Liver (tissue), 8 donors: ENCODE measurements at regions not wholly inside any gene's neighbourhood (a gene's known extent, or its start where the extent isn't known, plus 50 kb on each side); places are given as distances from the start of the nearest gene placed in this dataset.

Experiments used
- DNase-seq: peaks from one replicate; pipeline ENCODE4 v3.0.0-alpha.2; 2017; ENCODE audit warnings: low spot score
- H3K27ac ChIP-seq, 2 donors: one replicate each; pipeline ENCODE4 v1.7.0; 2013; ENCODE audit warnings: inconsistent platforms in 2 of 2, low read length in 2 of 2, control low read depth in 1 of 2, low read depth in 1 of 2, mild to moderate bottlenecking in 1 of 2
- H3K27me3 ChIP-seq, 4 donors: one replicate each; pipeline versions ENCODE4 v1.6.1 to v1.7.0; 2013; ENCODE audit warnings: low read length in 3 of 4, inconsistent platforms in 1 of 4, mild to moderate bottlenecking in 1 of 4, moderate library complexity in 1 of 4; ENCODE audit not compliant: control insufficient read depth in 4 of 4, insufficient read depth in 4 of 4
- H3K36me3 ChIP-seq, 4 donors: one replicate each; pipeline versions ENCODE4 v1.6.1 to v1.7.0; 2013; ENCODE audit warnings: low read length in 3 of 4, mild to moderate bottlenecking in 3 of 4, low read depth in 1 of 4, moderate library complexity in 1 of 4; ENCODE audit not compliant: control insufficient read depth in 4 of 4, insufficient read depth in 3 of 4
- H3K4me1 ChIP-seq, 4 donors: one replicate each; pipeline versions ENCODE4 v1.6.1 to v1.7.0; 2013; ENCODE audit warnings: low read length in 3 of 4, mild to moderate bottlenecking in 3 of 4, moderate library complexity in 1 of 4; ENCODE audit not compliant: control insufficient read depth in 4 of 4, insufficient read depth in 4 of 4
- H3K4me3 ChIP-seq, 3 donors: one replicate each; pipeline versions ENCODE4 v1.6.1 to v1.7.0; 2013; ENCODE audit warnings: low read length in 3 of 3, control low read depth in 1 of 3, low read depth in 1 of 3, mild to moderate bottlenecking in 1 of 3
- H3K9ac ChIP-seq, 2 donors: one replicate each; pipeline ENCODE4 v1.7.0; 2013; ENCODE audit warnings: low read length in 2 of 2, mild to moderate bottlenecking in 2 of 2, moderate library complexity in 2 of 2, control low read depth in 1 of 2, low read depth in 1 of 2
- H3K9me3 ChIP-seq, 4 donors: one replicate each; pipeline versions ENCODE4 v1.6.1 to v1.7.0; 2013; ENCODE audit warnings: low read length in 3 of 4; ENCODE audit not compliant: control insufficient read depth in 4 of 4
- ATF3 ChIP-seq: IDR thresholded peaks from 2 replicates; pipeline ENCODE4 v1.6.1; 2016; ENCODE audit warnings: antibody characterized with exemption
- CTCF ChIP-seq: fragments of 150-350 bp; IDR thresholded peaks from 2 replicates; pipeline ENCODE4 v1.5.1; 2017; ENCODE audit warnings: improper control_type of control experiment, low read depth, low read length; ENCODE audit not compliant: missing input control
- EGR1 ChIP-seq, 2 donors: IDR thresholded peaks; 2 replicates each; pipeline ENCODE4 v1.6.1; 2016 to 2018; ENCODE audit warnings: antibody characterized with exemption in 2 of 2, low read depth in 2 of 2
- FOXA1 ChIP-seq: IDR thresholded peaks from 2 replicates; pipeline ENCODE4 v1.6.1; 2016; ENCODE audit warnings: antibody characterized with exemption
- FOXA2 ChIP-seq: IDR thresholded peaks from 2 replicates; pipeline ENCODE4 v1.6.1; 2016; ENCODE audit warnings: antibody characterized with exemption
- GABPA ChIP-seq, 2 donors: IDR thresholded peaks in 1 of 2; conservative IDR thresholded peaks in 1 of 2; 2 replicates each; pipeline ENCODE4 v1.6.1; 2016; ENCODE audit warnings: antibody characterized with exemption in 2 of 2, mild to moderate bottlenecking in 1 of 2, moderate library complexity in 1 of 2
- HNF4A ChIP-seq, 2 donors: conservative IDR thresholded peaks; 2 replicates each; pipeline ENCODE4 v1.6.1; 2016; ENCODE audit warnings: antibody characterized with exemption in 2 of 2, mild to moderate bottlenecking in 2 of 2
- HNF4G ChIP-seq: IDR thresholded peaks from 2 replicates; pipeline ENCODE4 v1.6.1; 2016; ENCODE audit warnings: antibody characterized with exemption
- JUND ChIP-seq, 2 donors: IDR thresholded peaks; 2 replicates each; pipeline ENCODE4 v1.6.1; 2016; ENCODE audit warnings: antibody characterized with exemption in 2 of 2
- MAX ChIP-seq: IDR thresholded peaks from 2 replicates; pipeline ENCODE4 v1.6.1; 2016; ENCODE audit warnings: antibody characterized with exemption
- RAD21 ChIP-seq, 2 donors: IDR thresholded peaks; 2 replicates each; pipeline ENCODE4 v1.6.1; 2016; ENCODE audit warnings: antibody characterized with exemption in 2 of 2, mild to moderate bottlenecking in 2 of 2
- REST ChIP-seq: IDR thresholded peaks from 2 replicates; pipeline ENCODE4 v1.6.1; 2016; ENCODE audit warnings: antibody characterized with exemption, mild to moderate bottlenecking
- RXRA ChIP-seq, 2 donors: IDR thresholded peaks; 2 replicates each; pipeline ENCODE4 v1.6.1; 2017 to 2018; ENCODE audit warnings: antibody characterized with exemption in 2 of 2, mild to moderate bottlenecking in 1 of 2
- SP1 ChIP-seq: IDR thresholded peaks from 2 replicates; pipeline ENCODE4 v1.6.1; 2018; ENCODE audit warnings: antibody characterized with exemption, mild to moderate bottlenecking
- TAF1 ChIP-seq: conservative IDR thresholded peaks from 2 replicates; pipeline ENCODE4 v1.6.1; 2016; ENCODE audit warnings: antibody characterized with exemption, mild to moderate bottlenecking
- YY1 ChIP-seq: IDR thresholded peaks from 2 replicates; pipeline ENCODE4 v1.6.1; 2016; ENCODE audit warnings: antibody characterized with exemption, mild to moderate bottlenecking
- ZBTB33 ChIP-seq: IDR thresholded peaks from 2 replicates; pipeline ENCODE4 v1.6.1; 2016; ENCODE audit warnings: antibody characterized with exemption
- WGBS: extraction: QIAGEN DNeasy Blood & Tissue Kit; methylation state at CpG from one replicate; pipeline ENCODE4 v1.1.7; 2013; 5-methylcytosine and 5-hydroxymethylcytosine counted together
- donor health status: healthy.
- donor health status: healthy.
- donor health status: healthy.
- donor health status: healthy.
- donor health status: healthy.

GRCh38 chr2:166671235-166671634 is 177.2 kb upstream of the SCN7A start:
- WGBS, result 37% methylated on average over 2 of the region's 2 CpGs
- no peak for DNase-seq
- Histone ChIP-seq H3K36me3 (no peaks in the 10 kb centered on the region), H3K4me1 (no peaks in the 10 kb centered on the region), H3K4me3 (no peak overlapping the region), H3K27ac (no peak overlapping the region), H3K9ac (no peak overlapping the region), H3K9me3 (no peaks in the 10 kb centered on the region), H3K27me3 (peaks cover 0 to 3% (median 0%) of the 10 kb centered on the region in 4 donors)
- TF ChIP-seq ZBTB33 (no peak), YY1 (no peak), ATF3 (no peak), RAD21 (IDR thresholded peaks at IDR 0.05) (no peak), GABPA (IDR thresholded peaks at IDR 0.05 in 1 of 2, conservative IDR thresholded peaks at IDR 0.05 in 1 of 2) (no peak), JUND (IDR thresholded peaks at IDR 0.05) (no peak), EGR1 (IDR thresholded peaks at IDR 0.05; ENCODE audit: low read depth in 2 of 2) (no peak), TAF1 (no peak), FOXA1 (no peak), HNF4G (no peak), RXRA (IDR thresholded peaks at IDR 0.05) (no peak), FOXA2 (no peak), HNF4A (conservative IDR thresholded peaks at IDR 0.05) (no peak)

GRCh38 chr2:166665991-166666940 is 172.2 kb upstream of the SCN7A start:
- Histone ChIP-seq H3K36me3 (no peaks in the 10 kb centered on the region), H3K9ac (no peak overlapping the region), H3K27me3 (no peaks in the 10 kb centered on the region), H3K27ac (no peak overlapping the region), H3K9me3 (no peaks in the 10 kb centered on the region), H3K4me1 (no peaks in the 10 kb centered on the region), H3K4me3 (no peak overlapping the region)
- DNase-seq, result no peak
- WGBS, result 92% methylated on average over 2 of the region's 2 CpGs
- TF ChIP-seq TAF1, result no peak
- TF ChIP-seq GABPA (IDR thresholded peaks at IDR 0.05 in 1 of 2, conservative IDR thresholded peaks at IDR 0.05 in 1 of 2), result no peak
- TF ChIP-seq ATF3, result no peak
- no peak for TF ChIP-seq MAX
- no peak for TF ChIP-seq HNF4G
- no peak for TF ChIP-seq JUND (IDR thresholded peaks at IDR 0.05)
- TF ChIP-seq REST, result no peak
- no peak for TF ChIP-seq SP1
- TF ChIP-seq CTCF, result no peak
- no peak for TF ChIP-seq FOXA2
- no peak for TF ChIP-seq HNF4A (conservative IDR thresholded peaks at IDR 0.05)
- no peak for TF ChIP-seq YY1
- TF ChIP-seq RAD21 (IDR thresholded peaks at IDR 0.05), result no peak
- no peak for TF ChIP-seq ZBTB33
- TF ChIP-seq EGR1 (IDR thresholded peaks at IDR 0.05; ENCODE audit: low read depth in 2 of 2), result no peak
- no peak for TF ChIP-seq RXRA (IDR thresholded peaks at IDR 0.05)
- TF ChIP-seq FOXA1, result no peak
